Psoas muscle (tissue), 7 donors: ENCODE measurements at regions not wholly inside any gene's neighbourhood (a gene's known extent, or its start where the extent isn't known, plus 50 kb on each side); places are given as distances from the start of the nearest gene placed in this dataset.

Experiments
- ATAC-seq, 4 donors: fragments of 200-7000 bp; cut with Tn5 transposase; one replicate each; pipeline ENCODE4 v1.9.1; 2020; ENCODE audit warnings: moderate library complexity in 3 of 4, mild to moderate bottlenecking in 2 of 4
- DNase-seq, 2 donors: peaks; one replicate each; pipeline ENCODE4 v3.0.0-alpha.2; 2020
- H3K27ac ChIP-seq: fragments of 200-600 bp; one replicate; pipeline ENCODE4 v1.8.0; 2022
- H3K27me3 ChIP-seq, 3 donors: fragments of 200-600 bp in 1 of 3; one replicate each; pipeline versions ENCODE4 v1.6.1 to v1.8.0; 2013 to 2022; ENCODE audit warnings: low read length in 2 of 3, mild to moderate bottlenecking in 2 of 3, moderate library complexity in 1 of 3; ENCODE audit not compliant: insufficient read depth in 3 of 3
- H3K36me3 ChIP-seq, 2 donors: fragments of 200-600 bp in 1 of 2; one replicate each; pipeline versions ENCODE4 v1.6.1 to v1.8.0; 2013 to 2022; ENCODE audit warnings: low read depth in 1 of 2, mild to moderate bottlenecking in 1 of 2, moderate library complexity in 1 of 2; ENCODE audit not compliant: insufficient read depth in 1 of 2
- H3K4me1 ChIP-seq: fragments of 200-600 bp; one replicate; pipeline ENCODE4 v1.8.0; 2022
- H3K4me3 ChIP-seq: fragments of 200-600 bp; one replicate; pipeline ENCODE4 v1.8.0; 2022; ENCODE audit warnings: mild to moderate bottlenecking
- H3K9me3 ChIP-seq: fragments of 200-600 bp; one replicate; pipeline ENCODE4 v1.8.0; 2022
- CTCF ChIP-seq: fragments of 200-600 bp; IDR thresholded peaks from one replicate; pipeline ENCODE4 v1.8.0; 2022; ENCODE audit warnings: antibody characterized with exemption
- WGBS, 3 donors: extraction: QIAGEN DNeasy Blood & Tissue Kit; methylation state at CpG; one replicate each; pipeline versions ENCODE4 v1.1.6 to v1.1.7; 2013; 5-methylcytosine and 5-hydroxymethylcytosine counted together
- intact Hi-C, 2 donors: fragments of 100-400 bp; cut with DNase I; formaldehyde crosslinking; loops; one replicate each; pipeline versions ENCODE4 v1.11.0 to v1.14.2; 2022
- donor health status: healthy with polysubstance abuse.
- donor health status: DM: no; HTN: no; CAD: no; lungs with moderate emphysema.
- donor health status: Bipolar disorder and iron deficiency.
- donor health status: healthy.
- donor health status: DM: yes; HTN: yes; CAD: no.
- donor health status: DM: no; HTN: no; CAD: no.
- donor health status: DM: yes; HTN: yes; CAD: no.

- intact Hi-C loops, result no loop called here
- DNase-seq, result no peak
- Histone ChIP-seq H3K4me3 (no peak overlapping the region), H3K27me3 (peaks cover 0 to 37% (median 2%) of the 10 kb centered on the region in 3 donors), H3K36me3 (no peaks in the 10 kb centered on the region), H3K4me1 (no peaks in the 10 kb centered on the region), H3K9me3 (no peaks in the 10 kb centered on the region), H3K27ac (no peak overlapping the region)
- WGBS, 3 donors, result 38 to 68% (median 48%) methylated on average over 6 of the region's 6 CpGs
- no peak for TF ChIP-seq CTCF
- ATAC-seq, result no peak
Measured at GRCh38 chr2:8454797-8455196, 227.1 kb upstream of the ID2 start.

GRCh38 chr2:8455236-8456150 lies 226.4 kb upstream of the ID2 start:
- no peaks in the 10 kb centered on the region for H3K36me3 ChIP-seq
- no peaks in the 10 kb centered on the region for H3K4me1 ChIP-seq
- no peak for TF ChIP-seq CTCF
- WGBS, 3 donors, result 83 to 87% (median 86%) methylated on average over 23 of the region's 23 CpGs
- H3K4me3 ChIP-seq, result no peak overlapping the region
- H3K9me3 ChIP-seq, result no peaks in the 10 kb centered on the region
- intact Hi-C loops, result no loop called here
- ATAC-seq (no peak), DNase-seq (no peak)
- H3K27ac ChIP-seq, result no peak overlapping the region
- H3K27me3 ChIP-seq, result peaks cover 0 to 37% (median 2%) of the 10 kb centered on the region in 3 donors

- DNase-seq, result no peak
- intact Hi-C loops, result no loop called here
- ATAC-seq, result no peak
- no peak for TF ChIP-seq CTCF
- no peak overlapping the region for H3K4me3 ChIP-seq
- no peaks in the 10 kb centered on the region for H3K9me3 ChIP-seq
- no peaks in the 10 kb centered on the region for H3K36me3 ChIP-seq
- no peak overlapping the region for H3K27ac ChIP-seq
- H3K27me3 ChIP-seq, result peaks cover 0 to 37% (median 2%) of the 10 kb centered on the region in 3 donors
- WGBS, 3 donors, result 83 to 86% (median 84%) methylated on average over 39 to 41 of the region's 41 CpGs
- H3K4me1 ChIP-seq, result no peaks in the 10 kb centered on the region
Measured at GRCh38 chr2:8456151-8457091, 225.4 kb upstream of the ID2 start.

- DNase-seq, result no peak
- ATAC-seq, result peak in 1 of 4 donors; percentile 23
- intact Hi-C loops, result no loop called here
- no peak overlapping the region for H3K27ac ChIP-seq
- TF ChIP-seq CTCF, result no peak
- H3K9me3 ChIP-seq, result no peaks in the 10 kb centered on the region
- H3K36me3 ChIP-seq, result no peaks in the 10 kb centered on the region
- H3K4me1 ChIP-seq, result no peaks in the 10 kb centered on the region
- peaks cover 0 to 37% (median 2%) of the 10 kb centered on the region in 3 donors for H3K27me3 ChIP-seq
- H3K4me3 ChIP-seq, result no peak overlapping the region
- WGBS, 3 donors, result 24 to 30% (median 29%) methylated on average over 25 to 41 of the region's 41 CpGs
Measured at GRCh38 chr2:8457092-8457481, 224.8 kb upstream of the ID2 start.
